ENCODE measurements at regions not wholly inside any gene's neighbourhood (a gene's known extent, or its start where the extent isn't known, plus 50 kb on each side); places are given as distances from the start of the nearest gene placed in this dataset.
"Not testable (repeated sequence)": the region's sequence is repeated elsewhere in the genome, so short reads cannot be mapped to it uniquely, and the experiment has no call there.

- DNase-seq, result no peak
Measured at GRCh38 chr1:22320587-22321344, 130.9 kb upstream of the ZBTB40 start.

GRCh38 chr1:22321917-22322316 lies 129.7 kb upstream of the ZBTB40 start:
- no peak for DNase-seq

GRCh38 chr1:22323141-22323845 lies 128.4 kb upstream of the ZBTB40 start:
- DNase-seq, result no peak

- no peak for DNase-seq
Measured at GRCh38 chr1:22323846-22324504, 127.7 kb upstream of the ZBTB40 start.

GRCh38 chr1:22325531-22326371 lies 125.9 kb upstream of the ZBTB40 start:
- no peak for DNase-seq

- DNase-seq, result no peak
Measured at GRCh38 chr1:22326372-22326915, 125.2 kb upstream of the ZBTB40 start.

GRCh38 chr1:22326931-22327330 lies 124.7 kb upstream of the ZBTB40 start:
- no peak for DNase-seq

GRCh38 chr1:22327411-22327810 lies 124.2 kb upstream of the ZBTB40 start:
- no peak for DNase-seq

- no peak for DNase-seq
Measured at GRCh38 chr1:22328331-22329147, 123.1 kb upstream of the ZBTB40 start.

- no peak for DNase-seq
Measured at GRCh38 chr1:22329148-22329515, 122.5 kb upstream of the ZBTB40 start.

GRCh38 chr1:22330092-22330759 lies 121.4 kb upstream of the ZBTB40 start:
- DNase-seq, result no peak

- no peak for DNase-seq
Measured at GRCh38 chr1:22330760-22331119, 120.9 kb upstream of the ZBTB40 start.

- DNase-seq, result no peak
Measured at GRCh38 chr1:22331618-22332423, 119.8 kb upstream of the ZBTB40 start.

GRCh38 chr1:22332424-22332717 lies 119.3 kb upstream of the ZBTB40 start:
- no peak for DNase-seq

- DNase-seq, result no peak
Measured at GRCh38 chr1:22332795-22333499, 118.7 kb upstream of the ZBTB40 start.

- no peak for DNase-seq
Measured at GRCh38 chr1:22333516-22334121, 118.0 kb upstream of the ZBTB40 start.

- DNase-seq, result no peak
Measured at GRCh38 chr1:22334860-22335550, 116.6 kb upstream of the ZBTB40 start.

GRCh38 chr1:22336274-22336673 lies 115.4 kb upstream of the ZBTB40 start:
- DNase-seq, result not testable (repeated sequence)

All from activated CD4-positive, alpha-beta T cell treated with anti-CD3 and anti-CD28 coated beads, Interleukin-2, Interleukin-6, amounts not matched to agents 100 ng/mL and 50 ng/mL, durations not matched to agents 16 hours and 8 hours (primary cell).